ENCODE measurements at regions not wholly inside any gene's neighbourhood (a gene's known extent, or its start where the extent isn't known, plus 50 kb on each side); places are given as distances from the start of the nearest gene placed in this dataset.
"Not testable (repeated sequence)": the region's sequence is repeated elsewhere in the genome, so short reads cannot be mapped to it uniquely, and the experiment has no call there.

DNA sequence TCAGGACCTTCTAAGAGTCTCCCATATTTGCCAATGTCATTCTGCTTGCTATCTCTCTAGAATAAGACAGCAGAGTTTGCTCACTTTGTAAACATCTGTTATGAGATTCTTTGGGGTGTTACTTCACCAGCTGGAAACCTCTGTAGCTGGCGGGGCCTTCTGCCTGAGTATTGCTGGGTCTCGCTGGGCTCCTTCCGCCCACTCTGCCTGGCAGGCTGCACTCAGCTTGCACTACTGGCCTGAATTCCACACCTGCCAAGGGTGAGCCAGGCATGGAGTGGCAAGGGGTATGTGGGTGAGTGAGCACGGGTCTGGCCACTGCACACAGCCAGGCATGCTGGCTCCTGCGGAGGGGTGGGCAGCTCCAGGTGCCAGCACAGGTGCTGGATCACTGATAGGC, 267.3 kb upstream of the PDE3A start:
- ATAC-seq (no peak), DNase-seq (no peak)
- ChIA-PET POLR2A (no interaction called here), CTCF (no interaction called here)
- H3K27ac Mint-ChIP-seq, result no peak overlapping the region
- no peaks in the 10 kb centered on the region for H3K27me3 Mint-ChIP-seq (ENCODE audit: low read depth)
- H3K9me3 Mint-ChIP-seq (ENCODE audit: insufficient read depth), result no peaks in the 10 kb centered on the region
- H3K4me3 Mint-ChIP-seq, result no peak overlapping the region
- H3K4me1 Mint-ChIP-seq (ENCODE audit: low read depth), result no peaks in the 10 kb centered on the region
- H3K36me3 Mint-ChIP-seq (ENCODE audit: low read depth), result no peaks in the 10 kb centered on the region

DNA sequence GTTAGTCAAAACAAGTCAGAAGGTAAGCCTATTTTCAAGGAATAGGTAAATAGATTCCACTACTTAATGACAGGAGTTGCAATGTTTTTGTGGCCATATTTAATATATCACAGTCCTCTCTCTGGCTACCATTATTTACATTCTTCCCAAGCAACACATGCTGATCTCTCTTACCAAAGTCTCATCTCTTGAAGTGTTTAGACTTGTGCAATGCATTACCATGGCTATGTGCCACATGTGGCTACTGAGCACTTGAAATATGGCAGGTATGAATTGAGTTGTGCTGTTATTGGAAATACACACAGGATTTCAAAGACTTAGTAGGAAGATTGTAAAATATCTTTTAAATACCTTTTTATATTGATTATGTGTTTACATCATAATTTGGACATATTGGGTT, 262.4 kb upstream of the PDE3A start:
- DNase-seq (no peak), ATAC-seq (no peak)
- Mint-ChIP-seq H3K27ac (no peak overlapping the region), H3K36me3 (ENCODE audit: low read depth) (no peaks in the 10 kb centered on the region), H3K4me3 (no peak overlapping the region), H3K27me3 (ENCODE audit: low read depth) (no peaks in the 10 kb centered on the region), H3K4me1 (ENCODE audit: low read depth) (no peaks in the 10 kb centered on the region), H3K9me3 (ENCODE audit: insufficient read depth) (no peaks in the 10 kb centered on the region)
- ChIA-PET POLR2A (no interaction called here), CTCF (no interaction called here)

DNA sequence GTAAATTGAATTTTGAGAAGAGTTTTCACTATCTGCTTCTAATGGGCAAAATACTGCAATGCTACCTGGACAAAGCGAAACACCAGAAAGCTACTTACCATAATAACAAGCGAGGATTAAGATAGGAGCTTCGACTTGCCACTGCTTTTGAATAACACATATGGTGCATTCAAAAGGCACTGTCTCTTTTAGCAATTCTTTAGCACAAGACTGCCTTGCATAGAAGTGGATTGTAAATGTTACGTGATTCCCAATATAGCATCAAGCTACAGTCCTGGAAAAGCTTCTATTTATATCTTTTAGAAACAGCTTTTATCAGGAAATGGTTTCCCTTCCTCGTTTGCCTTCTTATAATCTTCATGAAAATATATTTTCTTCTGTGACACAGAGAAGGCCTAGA, 258.7 kb upstream of the PDE3A start:
- no peak overlapping the region for H3K27ac Mint-ChIP-seq
- ChIA-PET CTCF (no interaction called here), POLR2A (no interaction called here)
- no peak for DNase-seq
- H3K4me1 Mint-ChIP-seq (ENCODE audit: low read depth), result no peaks in the 10 kb centered on the region
- H3K4me3 Mint-ChIP-seq, result no peak overlapping the region
- ATAC-seq, result no peak
- H3K36me3 Mint-ChIP-seq (ENCODE audit: low read depth), result no peaks in the 10 kb centered on the region
- no peaks in the 10 kb centered on the region for H3K27me3 Mint-ChIP-seq (ENCODE audit: low read depth)
- no peaks in the 10 kb centered on the region for H3K9me3 Mint-ChIP-seq (ENCODE audit: insufficient read depth)

DNA sequence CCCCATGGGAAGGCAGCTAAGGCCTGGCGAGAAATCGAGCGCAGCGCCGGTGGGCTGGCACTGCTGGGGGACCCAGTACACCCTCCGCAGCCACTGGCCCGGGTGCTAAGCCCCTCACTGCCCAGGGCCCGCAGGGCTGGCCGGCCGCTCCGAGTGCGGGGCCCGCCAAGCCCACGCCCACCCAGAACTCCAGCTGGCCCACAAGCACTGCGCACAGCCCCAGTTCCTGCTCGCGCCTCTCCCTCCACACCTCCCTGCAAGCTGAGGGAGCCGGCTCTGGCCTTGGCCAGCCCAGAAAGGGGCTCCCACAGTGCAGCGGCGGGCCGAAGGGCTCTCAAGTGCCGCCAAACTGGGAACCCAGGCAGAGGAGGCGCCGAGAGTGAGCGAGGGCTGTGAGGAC, 253.0 kb upstream of the PDE3A start:
- ATAC-seq; H3K27me3 Mint-ChIP-seq (ENCODE audit: low read depth); POLR2A ChIA-PET; H3K4me3 Mint-ChIP-seq; CTCF ChIA-PET; H3K36me3 Mint-ChIP-seq (ENCODE audit: low read depth); DNase-seq; H3K27ac Mint-ChIP-seq; H3K4me1 Mint-ChIP-seq (ENCODE audit: low read depth); H3K9me3 Mint-ChIP-seq (ENCODE audit: insufficient read depth): not testable (repeated sequence)

DNA sequence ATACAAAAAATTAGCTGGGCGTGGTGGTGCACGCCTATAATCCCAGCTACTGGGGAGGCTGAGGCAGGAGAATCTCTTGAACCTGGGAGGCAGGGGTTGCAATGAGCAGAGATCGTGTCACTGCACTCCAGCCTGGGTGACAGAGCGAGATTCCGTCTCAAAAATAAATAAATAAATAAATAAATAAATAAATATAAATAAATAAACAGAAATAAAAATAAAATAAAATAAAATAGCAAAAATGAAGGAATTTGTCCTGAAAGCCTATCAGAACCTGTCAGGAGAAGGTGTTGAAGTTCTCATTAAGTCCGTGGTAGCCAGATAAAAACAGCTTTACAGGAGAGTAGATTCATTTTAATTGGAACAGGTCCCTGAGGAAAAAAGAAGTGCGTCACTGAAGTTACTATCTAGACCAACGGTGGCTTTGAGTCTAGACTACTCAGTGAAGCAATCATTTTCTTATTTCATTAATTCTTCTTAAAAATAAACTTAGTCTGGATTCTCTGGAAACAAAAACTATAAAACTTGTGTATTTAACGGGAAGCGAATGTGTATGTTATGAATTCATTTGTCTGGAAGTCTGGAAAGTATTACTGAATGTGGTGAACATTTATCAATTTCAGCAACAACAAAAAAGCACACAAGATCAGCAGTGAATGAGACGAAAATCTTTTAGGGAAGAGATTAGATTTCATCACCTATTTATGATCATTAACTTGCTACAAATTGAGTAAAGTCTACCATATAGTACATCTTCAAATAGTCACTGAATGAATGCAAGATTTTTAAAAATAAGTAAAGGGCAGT, 248.5 kb upstream of the PDE3A start:
- Mint-ChIP-seq H3K9me3 (ENCODE audit: insufficient read depth) (no peaks in the 10 kb centered on the region), H3K4me3 (no peak overlapping the region), H3K27ac (no peak overlapping the region), H3K27me3 (ENCODE audit: low read depth) (no peaks in the 10 kb centered on the region), H3K36me3 (ENCODE audit: low read depth) (no peaks in the 10 kb centered on the region), H3K4me1 (ENCODE audit: low read depth) (no peaks in the 10 kb centered on the region)
- ChIA-PET CTCF (no interaction called here), POLR2A (no interaction called here)
- ATAC-seq (no peak), DNase-seq (no peak)

DNA sequence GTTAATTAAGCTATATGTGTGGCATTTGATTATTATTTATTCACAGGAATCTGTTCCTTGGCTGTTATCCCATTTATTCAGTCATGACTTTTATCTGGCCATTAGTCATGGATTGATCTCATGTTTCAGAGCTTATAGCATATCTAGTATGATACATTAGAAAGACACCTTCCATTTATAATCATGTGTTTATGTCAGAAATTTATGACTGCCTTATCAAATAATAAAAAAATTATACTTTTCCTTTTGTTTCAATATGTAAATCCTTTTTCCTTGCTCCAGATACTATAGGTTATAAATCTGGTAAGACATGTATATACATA, 248.0 kb upstream of the PDE3A start:
- Mint-ChIP-seq H3K4me3 (no peak overlapping the region), H3K9me3 (ENCODE audit: insufficient read depth) (no peaks in the 10 kb centered on the region), H3K27me3 (ENCODE audit: low read depth) (no peaks in the 10 kb centered on the region), H3K4me1 (ENCODE audit: low read depth) (no peaks in the 10 kb centered on the region), H3K36me3 (ENCODE audit: low read depth) (no peaks in the 10 kb centered on the region), H3K27ac (no peak overlapping the region)
- ATAC-seq (no peak), DNase-seq (no peak)
- CTCF ChIA-PET, result no interaction called here
- POLR2A ChIA-PET, result no interaction called here

DNA sequence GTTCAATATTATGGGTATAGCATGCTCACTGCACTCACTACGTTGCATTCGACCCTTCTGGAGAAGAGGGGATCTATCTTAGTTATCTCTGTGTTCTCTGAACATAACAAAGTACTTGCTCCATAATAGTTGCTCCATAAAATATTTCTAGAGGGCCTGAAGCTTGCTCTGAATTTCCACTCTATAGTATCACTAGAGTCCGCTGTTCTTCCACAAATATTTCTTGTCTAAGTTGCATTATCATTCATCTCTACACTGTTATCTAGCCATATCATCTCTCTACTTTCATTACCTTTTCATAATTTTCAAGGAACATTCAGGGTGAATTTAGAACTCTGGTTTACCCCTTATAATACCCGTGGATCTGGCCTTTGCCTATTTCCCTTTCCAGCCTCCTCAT, 246.1 kb upstream of the PDE3A start:
- DNase-seq, result no peak
- ATAC-seq, result no peak
- H3K36me3 Mint-ChIP-seq (ENCODE audit: low read depth), result no peaks in the 10 kb centered on the region
- H3K4me1 Mint-ChIP-seq (ENCODE audit: low read depth), result no peaks in the 10 kb centered on the region
- H3K27me3 Mint-ChIP-seq (ENCODE audit: low read depth), result no peaks in the 10 kb centered on the region
- ChIA-PET POLR2A (no interaction called here), CTCF (no interaction called here)
- no peak overlapping the region for H3K27ac Mint-ChIP-seq
- H3K4me3 Mint-ChIP-seq, result no peak overlapping the region
- H3K9me3 Mint-ChIP-seq (ENCODE audit: insufficient read depth), result no peaks in the 10 kb centered on the region

DNA sequence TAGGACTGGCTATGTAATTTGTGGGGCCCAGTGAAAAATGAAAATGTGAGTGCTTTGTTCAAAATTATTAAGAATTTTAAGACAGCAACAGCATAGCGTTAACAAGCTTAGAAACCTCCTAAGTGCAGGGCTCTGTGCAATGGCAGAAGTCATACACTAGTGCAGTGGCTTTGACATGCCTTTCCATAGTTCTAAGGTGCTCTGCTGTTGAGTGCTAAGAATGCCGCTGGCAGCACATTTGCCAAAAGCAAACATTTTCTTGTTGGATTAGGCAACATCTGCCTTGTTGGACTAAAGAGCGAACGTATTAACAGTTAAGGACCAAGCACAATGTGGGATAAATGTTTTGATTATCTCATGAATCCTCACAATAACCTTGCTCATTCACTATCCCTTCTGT, 244.9 kb upstream of the PDE3A start:
- ChIA-PET POLR2A (no interaction called here), CTCF (no interaction called here)
- H3K4me3 Mint-ChIP-seq, result no peak overlapping the region
- H3K36me3 Mint-ChIP-seq (ENCODE audit: low read depth), result no peaks in the 10 kb centered on the region
- H3K4me1 Mint-ChIP-seq (ENCODE audit: low read depth), result no peaks in the 10 kb centered on the region
- H3K9me3 Mint-ChIP-seq (ENCODE audit: insufficient read depth), result no peaks in the 10 kb centered on the region
- ATAC-seq (no peak), DNase-seq (no peak)
- no peaks in the 10 kb centered on the region for H3K27me3 Mint-ChIP-seq (ENCODE audit: low read depth)
- H3K27ac Mint-ChIP-seq, result no peak overlapping the region

DNA sequence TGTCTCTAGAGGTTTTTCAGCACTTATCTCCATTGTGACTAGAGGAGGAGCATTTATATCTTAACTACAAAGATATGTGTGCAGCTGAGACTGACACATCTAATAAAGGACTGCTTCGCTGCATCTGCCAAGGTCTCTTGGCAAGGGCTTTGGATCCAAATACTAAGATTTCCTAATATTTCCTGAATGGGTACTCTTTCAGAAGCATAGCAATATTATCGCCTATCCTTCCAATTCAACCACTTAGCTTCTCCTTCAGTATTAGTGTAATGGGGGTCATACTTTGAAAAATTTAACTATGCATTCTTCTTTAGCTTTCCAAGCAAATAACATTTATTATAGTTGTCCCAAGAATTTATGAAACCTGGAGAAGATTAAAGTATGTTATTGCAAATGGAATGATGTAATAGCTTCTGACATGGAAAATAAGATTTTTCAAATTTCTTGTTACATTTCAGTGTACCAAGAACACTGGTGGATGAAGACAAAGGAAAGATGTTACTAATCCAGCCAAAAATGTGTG, 243.0 kb upstream of the PDE3A start:
- Mint-ChIP-seq H3K36me3 (ENCODE audit: low read depth) (no peaks in the 10 kb centered on the region), H3K4me1 (ENCODE audit: low read depth) (no peaks in the 10 kb centered on the region), H3K27me3 (ENCODE audit: low read depth) (no peaks in the 10 kb centered on the region), H3K9me3 (ENCODE audit: insufficient read depth) (no peaks in the 10 kb centered on the region), H3K27ac (no peak overlapping the region), H3K4me3 (no peak overlapping the region)
- ChIA-PET POLR2A (no interaction called here), CTCF (no interaction called here)
- no peak for ATAC-seq
- DNase-seq, result no peak

DNA sequence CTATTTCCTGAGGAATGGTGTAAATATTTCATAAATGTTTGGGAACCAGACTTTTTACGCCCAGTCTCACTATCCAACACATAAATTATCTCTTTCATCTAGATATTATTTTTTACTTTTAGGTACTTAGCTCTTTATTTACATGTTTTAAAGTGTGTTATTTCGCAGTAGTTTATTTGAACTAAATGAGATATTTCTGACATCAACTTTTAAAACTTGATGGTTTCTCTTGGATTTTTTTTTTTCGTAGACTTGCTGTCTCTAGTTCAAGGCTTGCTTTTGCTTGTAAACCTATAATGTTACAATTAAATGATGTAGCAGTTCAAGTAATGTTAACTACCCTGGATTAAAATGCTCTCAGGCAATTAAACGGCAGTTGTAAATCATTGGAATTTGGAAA, 241.7 kb upstream of the PDE3A start:
- no peak for ATAC-seq
- no peak overlapping the region for H3K27ac Mint-ChIP-seq
- ChIA-PET POLR2A (no interaction called here), CTCF (no interaction called here)
- H3K4me1 Mint-ChIP-seq (ENCODE audit: low read depth), result no peaks in the 10 kb centered on the region
- no peak for DNase-seq
- H3K9me3 Mint-ChIP-seq (ENCODE audit: insufficient read depth), result no peaks in the 10 kb centered on the region
- no peaks in the 10 kb centered on the region for H3K27me3 Mint-ChIP-seq (ENCODE audit: low read depth)
- no peaks in the 10 kb centered on the region for H3K36me3 Mint-ChIP-seq (ENCODE audit: low read depth)
- no peak overlapping the region for H3K4me3 Mint-ChIP-seq

DNA sequence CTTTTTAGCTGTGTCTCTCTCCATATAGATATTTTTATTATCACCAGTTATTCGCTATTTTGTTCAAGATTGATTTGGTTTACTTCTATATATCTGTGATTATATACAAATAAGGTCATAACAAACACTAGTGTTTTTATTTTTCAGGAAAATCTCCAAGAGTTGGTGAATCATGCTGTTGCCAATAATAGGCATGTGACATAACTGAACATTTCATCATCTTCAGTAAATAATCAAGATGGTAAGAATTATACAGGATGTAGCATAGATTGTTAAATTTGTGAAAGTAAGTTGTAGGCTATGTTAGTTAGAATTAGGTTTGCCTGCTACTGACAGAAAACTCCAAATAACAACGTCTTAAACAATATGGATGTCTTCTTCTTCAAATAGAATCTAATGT, 240.9 kb upstream of the PDE3A start:
- no peak for DNase-seq
- Mint-ChIP-seq H3K36me3 (ENCODE audit: low read depth) (no peaks in the 10 kb centered on the region), H3K4me1 (ENCODE audit: low read depth) (no peaks in the 10 kb centered on the region), H3K27ac (no peak overlapping the region), H3K9me3 (ENCODE audit: insufficient read depth) (no peaks in the 10 kb centered on the region), H3K4me3 (no peak overlapping the region), H3K27me3 (ENCODE audit: low read depth) (no peaks in the 10 kb centered on the region)
- POLR2A ChIA-PET, result no interaction called here
- CTCF ChIA-PET, result no interaction called here
- ATAC-seq, result no peak

DNA sequence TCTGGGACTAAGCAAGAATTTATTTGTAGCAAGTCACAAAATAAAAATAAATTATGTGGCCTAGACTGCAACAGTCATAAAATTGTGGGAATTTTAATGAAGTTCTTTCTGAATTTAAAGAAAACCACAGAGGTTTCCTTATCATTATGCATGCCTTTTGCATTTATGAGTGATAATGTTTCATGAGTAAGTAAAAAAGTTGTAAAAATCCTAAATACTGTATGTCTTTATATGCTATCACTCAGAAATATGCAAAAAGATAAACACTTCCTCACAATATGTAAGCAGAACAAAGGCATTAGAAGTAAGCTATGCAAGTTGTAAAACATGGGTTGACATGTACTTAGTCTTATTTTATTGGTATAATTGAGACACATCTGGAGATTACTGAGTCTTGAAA, 239.4 kb upstream of the PDE3A start:
- no peak overlapping the region for H3K4me3 Mint-ChIP-seq
- no peaks in the 10 kb centered on the region for H3K36me3 Mint-ChIP-seq (ENCODE audit: low read depth)
- no peaks in the 10 kb centered on the region for H3K4me1 Mint-ChIP-seq (ENCODE audit: low read depth)
- CTCF ChIA-PET, result no interaction called here
- no peaks in the 10 kb centered on the region for H3K9me3 Mint-ChIP-seq (ENCODE audit: insufficient read depth)
- no peaks in the 10 kb centered on the region for H3K27me3 Mint-ChIP-seq (ENCODE audit: low read depth)
- no peak overlapping the region for H3K27ac Mint-ChIP-seq
- no peak for DNase-seq
- POLR2A ChIA-PET, result no interaction called here
- ATAC-seq, result no peak

DNA sequence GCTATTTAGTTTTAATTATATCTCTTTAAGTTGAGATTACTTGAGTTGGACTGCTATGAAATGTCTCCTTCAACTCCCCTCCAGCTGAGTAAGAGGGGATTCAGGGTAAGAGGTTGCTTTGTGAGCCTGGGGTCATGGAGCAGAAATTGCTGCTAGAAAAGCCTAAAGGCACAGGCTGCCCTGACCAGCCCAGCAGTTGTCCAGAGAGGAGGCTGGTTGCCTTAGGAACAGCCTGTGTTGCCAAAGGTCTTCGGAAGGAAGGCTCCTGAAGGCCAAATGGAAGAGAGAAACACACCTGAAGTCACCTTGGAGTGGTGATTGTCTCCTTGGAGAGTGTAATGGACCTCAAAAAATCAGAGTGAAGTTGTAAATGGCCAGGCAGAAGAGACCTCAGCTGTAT, 235.5 kb upstream of the PDE3A start:
- POLR2A ChIA-PET, result no interaction called here
- no peak overlapping the region for H3K27ac Mint-ChIP-seq
- CTCF ChIA-PET, result no interaction called here
- no peaks in the 10 kb centered on the region for H3K36me3 Mint-ChIP-seq (ENCODE audit: low read depth)
- H3K9me3 Mint-ChIP-seq (ENCODE audit: insufficient read depth), result no peaks in the 10 kb centered on the region
- no peak for ATAC-seq
- no peaks in the 10 kb centered on the region for H3K27me3 Mint-ChIP-seq (ENCODE audit: low read depth)
- no peak overlapping the region for H3K4me3 Mint-ChIP-seq
- DNase-seq, result no peak
- H3K4me1 Mint-ChIP-seq (ENCODE audit: low read depth), result no peaks in the 10 kb centered on the region

Measured in activated CD8-positive, alpha-beta T cell treated with anti-CD3 and anti-CD28 coated beads, Interleukin-2, amount 10 ng/mL, durations not matched to agents 7 days and 5 days (primary cell).